SU-DHL-6 (cell line): ENCODE measurements at regions not wholly inside any gene's neighbourhood (a gene's known extent, or its start where the extent isn't known, plus 50 kb on each side); places are given as distances from the start of the nearest gene placed in this dataset.

ENCODE experiments used
- H2AFZ ChIP-seq: fragments of 200-600 bp; sonication (generic); 2 replicates; pipeline ENCODE4 v1.6.1; 2014; ENCODE audit warnings: low read depth, mild to moderate bottlenecking, moderate library complexity, mixed read lengths, antibody characterized with exemption, low read length; ENCODE audit not compliant: severe bottlenecking
- H3F3A ChIP-seq: fragments of 200-600 bp; shearing (Covaris generic); 2 replicates; pipeline ENCODE4 v1.6.0; 2016; ENCODE audit warnings: antibody characterized with exemption, mild to moderate bottlenecking; ENCODE audit not compliant: insufficient read depth
- H3K27ac ChIP-seq: fragments of 200-600 bp; sonication (generic); 2 replicates; pipeline ENCODE4 v1.5.1; 2016; ENCODE audit warnings: low read depth, mild to moderate bottlenecking, low read length, moderate library complexity, mixed read lengths
- H3K27me3 ChIP-seq: fragments of 200-600 bp; sonication (generic), shearing (Covaris generic); 2 replicates; pipeline ENCODE4 v1.6.0; 2014; ENCODE audit warnings: mild to moderate bottlenecking, low read length
- H3K36me3 ChIP-seq: fragments of 200-600 bp; sonication (generic); 2 replicates; pipeline ENCODE4 v1.6.1; 2014; ENCODE audit warnings: mild to moderate bottlenecking, low read length, mixed read lengths
- H3K4me2 ChIP-seq: fragments of 300-600, 200-600 bp; shearing (Covaris generic), sonication (generic); 2 replicates; pipeline ENCODE4 v1.6.0; 2014; ENCODE audit warnings: low read length, low read depth, mild to moderate bottlenecking; ENCODE audit not compliant: poor library complexity, severe bottlenecking
- H3K4me3 ChIP-seq: fragments of 200-600 bp; sonication (generic); 2 replicates; pipeline ENCODE4 v1.5.1; 2014; ENCODE audit warnings: antibody characterized with exemption, low read length, mild to moderate bottlenecking, mixed read lengths; ENCODE audit not compliant: insufficient read depth, poor library complexity, severe bottlenecking
- H3K79me2 ChIP-seq: fragments of 200-600 bp; sonication (generic); 2 replicates; pipeline ENCODE4 v1.6.1; 2014; ENCODE audit warnings: mild to moderate bottlenecking, low read length, moderate library complexity; ENCODE audit not compliant: insufficient read depth
- H3K9ac ChIP-seq: fragments of 200-600 bp; sonication (generic); 2 replicates; pipeline ENCODE4 v1.7.0; 2014; ENCODE audit warnings: mild to moderate bottlenecking, low read length
- H3K9me2 ChIP-seq: fragments of 200-600 bp; sonication (generic); replicated peaks from 2 replicates; pipeline ENCODE4 v1.6.1; 2014; ENCODE audit warnings: low read length; ENCODE audit not compliant: insufficient read depth
- H3K9me3 ChIP-seq: fragments of 200-600 bp; sonication (generic); 2 replicates; pipeline ENCODE4 v1.6.1; 2014; ENCODE audit warnings: low read length, mixed read lengths; ENCODE audit not compliant: insufficient read depth
- H4K20me1 ChIP-seq: fragments of 200-600 bp; sonication (generic); 2 replicates; pipeline ENCODE4 v1.6.1; 2014; ENCODE audit warnings: low read depth, mild to moderate bottlenecking, antibody characterized with exemption, low read length, moderate library complexity, mixed read lengths
- EZH2phosphoT487 ChIP-seq: fragments of 200-600 bp; sonication (generic), shearing (Covaris generic); conservative IDR thresholded peaks from 2 replicates; pipeline ENCODE4 v1.6.1; 2018; ENCODE audit warnings: mild to moderate bottlenecking, antibody characterized with exemption, low read length, moderate library complexity, mixed read lengths
- TF ChIP-seq, protein P1 (sequence below): fragments of 200-600 bp; sonication (generic); IDR thresholded peaks from one replicate; pipeline ENCODE4 v1.5.1; 2017; ENCODE audit warnings: antibody characterized with exemption, mild to moderate bottlenecking, low read length, moderate library complexity; ENCODE audit not compliant: insufficient read depth, poor library complexity, severe bottlenecking

DNA sequence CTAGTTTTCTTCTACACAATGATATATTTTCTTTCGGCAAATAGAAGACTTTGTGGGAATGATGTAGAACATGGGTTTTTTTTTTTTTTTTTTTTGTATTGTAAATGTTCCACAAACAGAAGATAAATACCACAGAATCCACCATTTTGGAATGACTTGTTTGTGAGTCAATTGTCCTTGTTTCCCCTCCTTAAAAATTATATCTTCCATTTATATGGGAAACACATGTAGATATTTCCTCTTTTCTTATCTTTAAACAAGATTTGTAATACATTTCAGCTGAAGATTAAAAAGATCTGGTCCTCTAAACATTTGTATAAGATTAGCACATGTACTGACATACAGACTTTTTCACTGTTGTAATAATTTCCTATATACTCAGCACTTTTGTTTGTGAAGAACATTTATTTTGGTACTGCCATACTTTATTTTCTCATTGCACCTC lies 304.6 kb downstream of the SPRY1 start:
- H4K20me1 ChIP-seq, result no peaks in the 10 kb centered on the region
- no peaks in the 10 kb centered on the region for H3F3A ChIP-seq
- H2AFZ ChIP-seq, result no peak overlapping the region
- no peak overlapping the region for H3K9ac ChIP-seq
- TF ChIP-seq, protein P1, sequence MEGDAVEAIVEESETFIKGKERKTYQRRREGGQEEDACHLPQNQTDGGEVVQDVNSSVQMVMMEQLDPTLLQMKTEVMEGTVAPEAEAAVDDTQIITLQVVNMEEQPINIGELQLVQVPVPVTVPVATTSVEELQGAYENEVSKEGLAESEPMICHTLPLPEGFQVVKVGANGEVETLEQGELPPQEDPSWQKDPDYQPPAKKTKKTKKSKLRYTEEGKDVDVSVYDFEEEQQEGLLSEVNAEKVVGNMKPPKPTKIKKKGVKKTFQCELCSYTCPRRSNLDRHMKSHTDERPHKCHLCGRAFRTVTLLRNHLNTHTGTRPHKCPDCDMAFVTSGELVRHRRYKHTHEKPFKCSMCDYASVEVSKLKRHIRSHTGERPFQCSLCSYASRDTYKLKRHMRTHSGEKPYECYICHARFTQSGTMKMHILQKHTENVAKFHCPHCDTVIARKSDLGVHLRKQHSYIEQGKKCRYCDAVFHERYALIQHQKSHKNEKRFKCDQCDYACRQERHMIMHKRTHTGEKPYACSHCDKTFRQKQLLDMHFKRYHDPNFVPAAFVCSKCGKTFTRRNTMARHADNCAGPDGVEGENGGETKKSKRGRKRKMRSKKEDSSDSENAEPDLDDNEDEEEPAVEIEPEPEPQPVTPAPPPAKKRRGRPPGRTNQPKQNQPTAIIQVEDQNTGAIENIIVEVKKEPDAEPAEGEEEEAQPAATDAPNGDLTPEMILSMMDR, result no peak
- no peak for TF ChIP-seq EZH2phosphoT487
- no peak overlapping the region for H3K4me2 ChIP-seq
- no peaks in the 10 kb centered on the region for H3K9me2 ChIP-seq
- no peaks in the 10 kb centered on the region for H3K27me3 ChIP-seq
- no peaks in the 10 kb centered on the region for H3K9me3 ChIP-seq
- H3K27ac ChIP-seq, result no peak overlapping the region
- no peak overlapping the region for H3K4me3 ChIP-seq
- H3K79me2 ChIP-seq, result no peaks in the 10 kb centered on the region
- H3K36me3 ChIP-seq, result no peaks in the 10 kb centered on the region

- no peaks in the 10 kb centered on the region for H3K27me3 ChIP-seq
- H4K20me1 ChIP-seq, result no peaks in the 10 kb centered on the region
- H3K4me3 ChIP-seq, result no peak overlapping the region
- no peak for TF ChIP-seq EZH2phosphoT487
- TF ChIP-seq, protein P1, result no peak
- H3K9me3 ChIP-seq, result no peaks in the 10 kb centered on the region
- H3K4me2 ChIP-seq, result no peak overlapping the region
- no peak overlapping the region for H3K9ac ChIP-seq
- H3K27ac ChIP-seq, result no peak overlapping the region
- no peaks in the 10 kb centered on the region for H3K36me3 ChIP-seq
- H3K79me2 ChIP-seq, result no peaks in the 10 kb centered on the region
- no peaks in the 10 kb centered on the region for H3F3A ChIP-seq
- H3K9me2 ChIP-seq, result no peaks in the 10 kb centered on the region
- H2AFZ ChIP-seq, result no peak overlapping the region
Measured at GRCh38 chr4:123705419-123705818, 308.8 kb downstream of the SPRY1 start.

DNA sequence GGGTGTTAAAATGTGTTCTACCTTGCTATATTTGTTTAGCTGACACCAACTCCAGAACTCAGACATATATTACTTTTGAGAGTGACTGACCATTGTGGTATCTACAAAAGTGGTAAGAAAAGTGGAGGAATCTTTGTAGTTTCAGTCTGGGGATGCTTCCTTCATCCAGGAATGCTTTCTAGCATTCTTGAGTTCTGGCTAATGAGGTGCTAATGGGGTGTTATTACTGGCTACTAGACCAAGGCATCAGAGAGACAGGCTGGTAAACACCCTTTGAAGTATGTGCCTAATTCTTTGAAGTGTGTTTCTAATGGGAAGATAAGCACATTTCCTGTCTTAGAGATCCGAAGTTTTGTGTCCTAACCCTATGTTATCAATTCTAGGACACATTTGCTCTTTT lies 310.4 kb downstream of the SPRY1 start:
- no peak overlapping the region for H3K9ac ChIP-seq
- no peaks in the 10 kb centered on the region for H3K36me3 ChIP-seq
- no peaks in the 10 kb centered on the region for H3K9me3 ChIP-seq
- no peak overlapping the region for H3K27ac ChIP-seq
- H3F3A ChIP-seq, result no peaks in the 10 kb centered on the region
- TF ChIP-seq EZH2phosphoT487, result no peak
- TF ChIP-seq, protein P1, result no peak
- H3K4me3 ChIP-seq, result no peak overlapping the region
- no peaks in the 10 kb centered on the region for H3K9me2 ChIP-seq
- no peaks in the 10 kb centered on the region for H4K20me1 ChIP-seq
- no peak overlapping the region for H2AFZ ChIP-seq
- H3K27me3 ChIP-seq, result no peaks in the 10 kb centered on the region
- no peak overlapping the region for H3K4me2 ChIP-seq
- no peaks in the 10 kb centered on the region for H3K79me2 ChIP-seq
